HG03342 (cell line): ENCODE measurements at regions not wholly inside any gene's neighbourhood (a gene's known extent, or its start where the extent isn't known, plus 50 kb on each side); places are given as distances from the start of the nearest gene placed in this dataset.

Experiments
- ATAC-seq: cut with Tn5 transposase; IDR thresholded peaks from one replicate; pipeline ENCODE4 v1.9.1; 2021; ENCODE audit warnings: mild to moderate bottlenecking, moderate library complexity; ENCODE audit not compliant: unreplicated experiment

DNA sequence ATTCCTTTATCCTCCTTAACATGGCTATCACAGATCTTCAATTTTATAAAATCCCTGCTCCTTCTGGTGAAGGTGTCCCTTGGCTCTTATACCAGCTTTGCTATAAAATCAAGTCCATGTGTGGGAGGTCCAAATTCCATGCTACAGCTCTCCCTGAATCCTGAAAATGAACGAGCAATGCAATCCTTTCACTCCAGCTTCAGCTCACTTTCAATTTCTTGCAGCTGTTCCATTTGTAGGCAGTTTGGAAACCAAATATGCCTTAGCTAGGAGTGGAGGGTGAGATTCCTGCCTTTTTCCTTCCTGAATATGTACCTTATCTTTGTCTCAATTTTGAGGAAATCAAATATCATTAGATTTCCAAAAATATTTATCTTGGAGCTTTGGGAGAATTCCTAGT, 402.6 kb downstream of the TTLL7 start:
- ATAC-seq: no peak

DNA sequence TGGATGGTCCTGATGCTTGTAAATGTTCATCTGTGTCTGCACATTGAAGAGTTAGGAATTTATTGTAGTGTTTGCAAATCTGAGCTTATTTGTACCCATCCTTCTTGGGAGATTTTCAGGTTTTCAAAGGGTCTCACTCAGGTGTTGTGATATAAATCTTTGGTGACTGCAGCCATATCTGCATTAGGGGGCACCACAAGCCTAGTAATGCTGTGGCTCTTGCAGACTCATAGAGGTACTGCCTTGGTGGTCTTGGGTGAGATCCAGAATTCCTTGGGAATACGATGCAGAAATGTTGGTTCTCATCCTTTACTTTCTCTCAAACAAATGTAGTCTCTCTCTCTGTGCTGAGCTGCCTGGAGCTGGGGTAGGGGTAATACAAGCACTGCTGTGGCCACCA, 405.9 kb downstream of the TTLL7 start:
- ATAC-seq: no peak

DNA sequence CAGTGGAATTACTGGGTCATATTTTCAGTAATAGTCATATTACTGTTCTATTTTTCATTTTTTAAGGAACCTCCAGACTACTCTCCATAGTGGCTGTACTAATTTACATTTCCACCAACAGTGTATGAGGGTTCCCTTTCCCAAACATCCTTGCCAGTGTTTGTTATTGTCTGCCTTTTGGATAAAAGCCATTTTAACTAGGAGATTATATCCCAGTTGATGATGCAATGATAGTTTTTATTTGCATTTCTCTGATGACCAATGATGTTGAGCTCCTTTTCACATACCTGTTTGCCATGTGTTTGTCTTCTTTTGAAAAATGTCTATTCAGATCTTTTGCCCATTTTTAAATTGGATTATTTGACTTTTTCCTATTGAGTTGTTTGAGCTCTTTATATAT, 410.8 kb downstream of the TTLL7 start:
- no peak for ATAC-seq

DNA sequence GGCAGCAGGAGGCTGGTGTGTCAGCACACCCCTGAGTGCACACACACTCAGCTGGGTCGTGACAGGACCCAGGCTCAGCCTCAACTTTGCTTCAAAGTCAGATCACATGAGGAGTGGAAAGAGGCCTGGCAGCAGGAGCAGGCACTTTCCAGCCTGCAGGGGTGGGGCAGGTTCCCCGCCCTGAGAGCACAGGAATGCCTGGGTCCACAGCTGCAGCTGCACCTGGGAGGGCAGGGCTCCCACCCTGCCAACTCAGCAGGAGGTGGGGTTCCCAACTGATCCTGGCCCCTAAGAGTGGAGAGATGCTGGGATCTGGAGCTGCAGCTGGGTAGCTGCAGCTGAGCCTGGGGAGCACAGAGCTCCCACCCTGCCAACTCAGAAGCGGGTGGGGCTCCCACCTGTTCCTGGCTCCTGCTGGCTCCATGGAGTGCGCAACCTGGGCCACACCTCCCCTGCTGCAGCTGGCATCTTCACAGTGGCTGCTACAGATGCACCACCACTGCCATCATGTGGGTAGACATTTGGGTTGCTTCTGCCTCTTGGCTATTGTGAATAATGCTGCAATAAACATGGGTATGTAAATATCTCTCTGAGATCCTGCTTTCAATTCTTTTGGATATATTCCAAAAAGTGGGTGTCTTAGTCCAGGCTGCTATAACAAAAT, 415.4 kb downstream of the TTLL7 start:
- ATAC-seq: no peak

DNA sequence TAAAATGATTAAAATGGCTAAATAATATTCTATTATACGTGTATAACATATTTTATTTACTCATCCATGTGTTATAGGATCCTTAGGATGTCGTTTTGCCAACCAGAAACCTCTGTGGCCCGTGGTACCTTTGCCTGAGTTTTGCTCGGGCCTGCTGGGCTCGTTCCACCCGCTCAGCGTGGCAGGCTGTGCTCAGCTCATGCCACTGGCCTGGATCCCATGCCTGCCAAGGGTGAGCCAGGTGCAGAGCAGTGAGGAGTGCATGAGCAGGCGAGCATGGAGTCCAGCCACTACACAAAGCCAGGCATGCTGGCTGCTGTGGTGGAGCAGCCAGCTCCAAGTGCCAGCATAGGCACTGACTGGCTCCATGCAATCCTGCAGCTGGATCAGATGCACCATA, 417.2 kb downstream of the TTLL7 start:
- ATAC-seq: no peak

DNA sequence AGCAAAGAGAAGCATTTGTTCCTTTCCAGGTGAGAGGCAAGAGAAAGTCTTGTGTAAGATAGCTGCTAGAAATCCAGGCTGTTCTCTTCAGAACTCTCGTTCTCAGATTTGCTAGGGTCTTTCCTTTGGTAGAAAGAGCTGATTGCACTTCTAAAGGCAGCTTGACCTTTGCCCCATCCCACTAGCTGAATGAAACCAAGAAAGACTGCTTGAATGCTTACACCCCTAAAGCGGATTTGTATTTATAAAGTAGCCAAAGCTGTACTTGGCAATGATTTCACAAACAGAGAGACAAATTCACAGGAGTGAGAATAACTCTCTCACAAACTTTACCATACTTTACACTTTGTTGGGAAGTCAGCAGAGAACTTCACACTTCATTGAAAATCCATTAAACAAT, 424.1 kb downstream of the TTLL7 start:
- ATAC-seq: no peak

DNA sequence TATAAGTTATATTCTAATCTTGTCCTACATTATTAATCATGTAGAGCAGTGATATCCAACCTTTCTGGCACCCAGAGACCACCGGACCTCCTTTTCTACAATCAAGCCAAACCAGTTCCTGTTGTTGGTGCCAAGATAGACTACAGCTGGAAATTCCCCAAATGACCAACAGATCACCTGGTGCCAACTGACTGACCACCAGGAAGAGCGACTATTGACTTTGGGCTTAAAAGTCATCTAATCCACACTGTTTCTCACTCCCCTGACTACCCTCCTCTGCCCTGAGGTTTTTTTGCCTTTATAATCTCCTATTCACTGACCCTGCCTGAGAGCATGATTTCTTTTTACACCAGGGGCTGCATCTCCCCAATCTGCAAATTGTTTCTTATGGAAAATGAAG, 425.2 kb downstream of the TTLL7 start:
- ATAC-seq: no peak

DNA sequence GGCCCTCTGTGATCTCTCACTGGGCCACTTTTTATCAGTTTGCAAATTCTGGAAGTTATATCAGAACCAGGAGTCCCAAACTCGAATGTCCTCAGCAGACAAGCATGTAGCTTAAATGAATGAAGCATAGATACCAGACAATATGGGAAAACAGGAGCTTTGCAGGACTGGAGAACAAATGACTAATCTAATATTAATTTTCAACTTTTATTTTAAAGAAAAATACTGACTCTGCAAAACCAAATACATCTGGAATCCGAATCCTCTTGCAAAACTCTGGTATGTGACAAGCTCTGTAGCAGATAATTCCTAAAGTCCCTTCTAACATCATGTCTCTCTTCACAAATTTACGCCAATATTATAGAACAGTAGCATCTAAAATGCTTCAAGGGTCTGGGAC, 427.4 kb downstream of the TTLL7 start:
- no peak for ATAC-seq

DNA sequence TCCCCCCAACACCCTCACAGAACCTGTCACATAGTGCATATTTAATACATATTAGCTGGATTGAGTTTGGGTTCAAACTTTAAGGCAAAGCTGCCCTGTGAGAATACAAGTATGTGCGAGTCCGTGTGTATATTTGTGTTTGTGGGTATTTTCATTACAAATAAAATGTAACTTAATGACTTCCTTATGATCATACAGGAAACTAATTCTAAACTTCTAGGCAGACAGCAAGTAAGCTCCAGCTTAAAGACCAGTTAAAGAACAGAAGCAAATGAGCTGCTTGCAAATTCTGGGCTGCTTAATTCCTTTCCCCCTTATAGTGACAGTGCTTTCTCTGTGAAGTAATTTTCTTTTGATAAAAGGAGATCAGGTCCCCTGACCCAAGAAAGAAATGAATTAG, 437.6 kb downstream of the TTLL7 start:
- ATAC-seq: no peak

DNA sequence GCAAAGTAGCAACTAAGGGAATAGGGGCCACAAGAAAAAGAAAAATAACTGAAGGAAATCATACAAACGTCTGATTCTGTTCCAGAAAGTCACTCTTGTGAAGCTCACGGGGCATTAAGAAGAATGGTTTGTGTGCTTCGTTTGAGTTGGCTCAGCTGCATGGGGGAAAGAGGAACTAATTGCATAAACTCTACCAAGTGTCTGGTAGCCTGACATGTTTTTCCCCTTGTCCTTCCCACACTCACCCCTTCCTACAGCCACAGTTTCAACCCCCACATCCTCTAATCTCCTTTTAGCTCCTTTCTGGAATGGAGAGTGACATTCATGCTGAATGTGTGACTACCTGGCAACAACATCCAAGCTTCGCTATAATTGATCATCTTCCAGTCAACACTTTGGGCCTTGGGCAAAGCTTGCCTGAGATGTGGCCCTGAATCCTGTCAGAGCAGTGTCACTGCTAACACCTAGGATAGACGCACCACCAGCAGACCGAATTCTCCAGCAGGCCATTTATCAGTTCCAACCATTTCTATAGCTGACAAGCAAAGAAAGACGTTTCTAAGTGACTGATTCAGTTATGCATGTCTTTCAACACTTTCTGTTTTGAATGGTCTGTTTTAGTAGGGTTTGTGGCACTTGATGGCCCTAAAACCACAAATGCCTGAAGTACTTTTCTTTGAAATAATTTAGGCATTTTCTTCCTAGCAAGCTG, 439.6 kb downstream of the TTLL7 start:
- ATAC-seq: no peak

DNA sequence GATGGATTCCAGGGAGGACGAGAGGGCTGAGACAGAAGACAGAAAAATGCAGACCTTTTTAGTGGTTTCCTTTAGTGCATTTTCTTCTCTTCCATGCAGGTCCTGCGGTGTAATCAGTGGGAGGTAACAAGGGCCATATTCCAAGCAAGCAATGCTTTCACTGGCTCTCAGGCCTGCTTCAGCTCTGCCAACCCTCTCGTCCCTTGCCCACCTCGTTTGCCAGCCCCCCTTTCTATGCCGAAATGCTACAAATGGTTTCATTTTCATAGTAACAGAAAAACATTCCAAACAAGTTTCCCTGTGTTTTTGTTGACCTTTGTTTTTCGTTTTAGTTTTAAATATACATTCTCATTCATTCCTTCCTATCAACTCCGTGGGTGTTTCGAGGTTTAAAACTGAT, 443.1 kb downstream of the TTLL7 start:
- no peak for ATAC-seq

DNA sequence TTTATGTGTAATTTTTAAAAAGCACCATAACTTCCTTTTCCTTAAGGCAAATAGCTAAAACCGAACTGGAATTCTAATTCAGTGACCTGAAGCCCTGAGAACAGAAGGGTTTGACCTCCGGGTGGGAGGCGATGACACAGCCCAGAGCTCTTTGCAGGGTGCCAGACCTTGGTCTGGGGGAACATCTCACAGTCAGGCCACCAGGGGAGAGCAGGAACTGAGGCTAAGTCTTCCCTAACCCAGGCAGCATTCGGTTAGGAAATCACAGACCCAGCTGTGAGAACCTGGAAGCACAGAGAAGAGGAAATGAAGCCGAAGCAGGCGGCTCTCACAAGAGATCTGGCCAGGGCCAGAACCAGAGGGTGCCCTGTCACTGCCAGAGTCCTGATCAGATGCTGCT, 444.8 kb downstream of the TTLL7 start:
- ATAC-seq: no peak

DNA sequence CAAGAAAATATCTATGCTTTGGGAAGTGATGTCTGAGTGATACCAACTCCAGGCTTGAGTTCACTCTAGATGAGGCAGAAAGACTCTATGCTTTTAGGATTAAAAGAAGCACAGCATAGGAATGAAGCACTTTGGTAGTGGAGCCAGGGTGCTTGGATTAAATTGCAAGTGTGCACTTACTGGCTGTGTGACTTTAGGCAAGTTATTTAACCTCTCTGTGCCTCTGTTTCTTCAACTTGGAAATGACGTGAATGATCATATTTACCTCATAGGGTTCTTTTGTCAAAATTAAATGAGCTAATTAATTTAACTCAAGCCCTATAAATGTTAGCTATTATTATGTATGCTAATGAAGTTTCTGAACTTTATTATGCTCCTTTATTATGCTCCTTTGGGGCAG, 446.1 kb downstream of the TTLL7 start:
- ATAC-seq: no peak

DNA sequence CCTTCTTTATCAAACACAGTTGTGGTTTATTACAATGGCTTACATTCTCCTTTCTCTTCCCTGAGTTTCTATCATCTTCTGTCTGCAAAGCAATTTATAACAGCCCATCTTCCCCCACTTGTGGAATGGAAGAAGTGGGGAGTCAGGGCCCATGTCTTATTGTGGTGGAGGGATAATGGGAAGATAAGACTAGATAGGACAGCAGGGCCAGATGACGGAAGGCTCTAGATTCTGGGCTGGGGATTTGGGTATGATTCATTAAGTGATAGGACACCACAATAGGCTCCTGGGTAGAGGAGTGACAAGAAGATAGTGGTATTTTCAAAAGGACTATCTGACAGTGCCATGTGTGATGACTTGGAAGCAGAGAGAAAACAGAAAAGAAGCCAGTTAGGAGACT, 450.6 kb downstream of the TTLL7 start:
- no peak for ATAC-seq

DNA sequence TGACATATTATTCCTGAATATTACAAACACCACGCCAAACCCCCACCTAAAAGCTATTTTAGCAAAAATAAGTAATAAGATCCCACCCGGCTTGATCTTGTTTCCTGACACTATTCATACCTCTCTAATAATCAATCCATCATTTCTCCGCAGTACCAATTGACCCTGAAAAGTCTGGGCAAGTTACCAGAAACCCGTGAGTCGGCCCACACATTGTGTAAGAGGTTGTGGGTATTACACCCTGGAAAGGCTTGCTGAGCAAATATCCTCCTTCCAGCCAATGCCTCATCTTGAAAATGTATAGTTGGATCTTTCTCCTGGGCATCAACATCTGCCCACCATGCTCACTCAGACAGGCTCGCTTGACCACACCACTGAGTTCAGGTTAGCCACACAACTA, 451.0 kb downstream of the TTLL7 start:
- no peak for ATAC-seq

DNA sequence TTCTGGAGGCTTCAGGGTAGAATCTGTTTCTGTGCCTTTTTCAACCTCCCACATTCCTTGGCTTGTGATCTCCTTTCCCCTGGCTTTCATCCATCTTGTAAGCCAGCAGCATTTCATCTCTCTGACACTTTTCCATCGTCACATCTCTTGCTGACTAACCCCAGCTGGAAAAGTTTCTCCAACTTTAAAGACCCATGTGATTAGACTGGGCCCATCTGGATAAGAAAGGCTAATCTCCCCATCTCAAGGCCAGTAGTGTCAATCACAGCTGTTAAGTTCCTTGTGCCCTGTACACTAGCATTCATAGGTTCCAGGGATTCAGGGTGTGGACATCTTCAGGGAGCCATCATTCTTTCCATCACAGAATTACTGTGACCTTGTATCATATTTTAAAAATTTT, 452.1 kb downstream of the TTLL7 start:
- ATAC-seq: no peak

DNA sequence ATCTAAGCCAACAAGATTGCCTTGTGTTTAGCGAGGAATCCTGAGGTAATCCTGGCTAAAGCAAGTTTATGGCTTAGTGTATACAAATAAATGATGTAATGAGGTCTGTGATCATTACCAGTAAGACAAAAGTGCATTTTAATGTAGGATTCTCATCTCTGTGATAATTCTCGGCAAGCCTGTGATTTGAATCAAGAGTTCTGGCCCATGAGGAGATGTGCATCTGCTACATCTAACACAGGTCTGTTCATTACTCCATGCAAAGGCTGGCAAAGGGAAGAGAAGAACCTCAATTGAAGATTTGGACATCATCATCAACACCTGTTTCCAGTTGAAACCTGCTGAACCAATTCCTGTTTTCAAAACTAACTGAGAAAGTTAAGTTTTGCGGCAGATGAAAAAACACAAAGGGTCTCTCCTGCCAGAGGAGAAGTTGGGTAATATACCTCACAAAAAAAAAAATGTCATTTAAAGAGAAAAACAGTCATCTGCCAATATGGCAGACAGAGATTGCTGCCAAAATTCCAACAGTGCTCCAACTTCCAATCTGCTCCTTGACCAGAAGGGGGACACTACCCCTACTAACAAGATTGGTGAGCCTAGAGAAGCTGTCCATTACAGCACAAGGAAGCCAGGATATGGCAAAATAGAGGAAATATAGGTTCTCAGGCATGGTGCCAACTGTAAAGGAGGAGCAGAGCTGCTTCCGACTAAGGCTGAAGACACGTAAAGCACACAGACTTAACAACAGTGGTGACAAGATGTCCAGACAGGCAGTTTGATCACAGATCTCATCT, 453.7 kb downstream of the TTLL7 start:
- no peak for ATAC-seq

DNA sequence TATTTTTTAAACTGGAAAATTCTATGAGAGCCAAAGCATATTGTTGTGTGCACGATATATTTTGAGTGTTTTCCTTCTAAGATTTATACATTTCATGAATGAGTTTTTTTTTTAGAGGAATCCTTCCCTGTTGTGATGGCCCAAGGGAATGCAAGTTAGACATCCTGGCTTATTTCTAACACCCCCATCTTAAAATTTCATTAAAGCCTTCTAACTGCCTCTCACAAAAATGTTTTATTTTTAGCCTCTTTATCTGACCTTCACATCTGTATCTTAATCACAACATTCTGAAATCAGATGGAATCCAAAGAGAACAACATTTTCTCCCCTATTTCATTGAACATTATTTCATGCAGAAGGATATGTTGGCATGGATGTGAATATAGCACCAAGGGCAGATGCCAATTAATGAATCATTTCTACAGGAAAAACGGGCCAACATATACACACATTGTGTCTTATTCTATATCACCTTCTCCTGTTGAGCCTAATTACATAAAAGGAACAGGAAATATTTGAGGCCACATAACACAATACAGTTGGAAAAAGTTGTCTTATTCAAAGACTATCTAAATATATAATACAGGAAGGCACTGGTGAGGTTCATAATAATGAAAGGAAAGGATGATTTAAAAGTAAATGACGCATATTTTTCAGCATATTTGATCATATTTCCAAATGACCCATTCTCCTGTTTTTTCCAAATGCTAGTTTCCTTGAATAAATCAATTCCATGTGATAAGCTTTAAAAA, 455.5 kb downstream of the TTLL7 start:
- no peak for ATAC-seq

DNA sequence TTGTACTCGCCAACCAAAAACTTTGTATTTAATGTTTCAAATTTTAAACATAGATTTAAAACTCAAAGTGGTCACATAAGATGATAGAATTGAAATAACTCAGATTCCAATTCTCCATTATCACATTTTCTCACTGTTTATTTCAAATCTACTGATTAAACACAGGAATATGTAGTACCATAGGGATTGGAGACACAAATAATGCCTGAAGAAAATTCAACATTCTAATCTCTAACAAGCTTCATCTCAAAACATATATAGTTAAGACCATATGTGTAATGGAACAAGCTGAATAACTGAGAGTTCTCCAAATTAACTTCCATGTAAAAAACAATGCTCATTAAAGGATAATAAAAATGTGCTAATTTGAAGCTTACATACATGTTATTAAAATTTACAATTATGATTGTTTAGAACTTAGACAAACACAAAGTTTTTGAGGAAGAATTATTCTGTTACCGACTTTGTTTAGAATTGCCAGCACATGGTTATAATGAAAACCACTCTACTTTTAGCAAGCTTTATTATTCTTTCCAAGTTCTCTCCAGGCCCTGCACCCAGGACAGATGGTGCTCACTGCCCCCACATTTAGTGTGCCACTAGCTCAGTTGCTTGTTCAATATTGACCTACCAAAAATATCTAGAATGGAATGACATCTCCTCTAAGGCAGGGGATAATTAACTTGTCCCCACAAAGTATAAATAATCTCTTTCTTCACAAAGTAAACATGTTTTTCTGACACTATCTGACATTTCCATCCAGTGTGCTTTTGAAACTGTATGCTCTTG, 467.2 kb downstream of the TTLL7 start:
- no peak for ATAC-seq

DNA sequence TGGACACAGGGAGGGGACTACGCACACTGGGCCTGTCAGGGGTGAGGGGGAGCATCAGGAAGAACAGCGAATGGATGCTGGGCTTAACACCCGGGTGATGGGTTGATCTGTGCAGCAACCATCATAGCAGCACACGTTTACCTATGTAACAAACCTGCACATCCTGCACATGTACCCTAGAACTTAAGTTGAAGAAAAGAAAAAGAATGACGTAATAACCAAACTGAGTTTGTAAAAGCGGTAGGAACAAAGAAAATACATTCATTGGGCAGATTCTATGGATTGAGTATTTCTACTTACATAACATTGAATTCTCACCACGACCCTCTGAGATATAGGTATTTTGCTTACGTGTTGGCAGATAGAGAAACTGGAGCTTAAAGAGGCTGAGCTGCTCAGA, 468.4 kb downstream of the TTLL7 start:
- ATAC-seq: no peak

DNA sequence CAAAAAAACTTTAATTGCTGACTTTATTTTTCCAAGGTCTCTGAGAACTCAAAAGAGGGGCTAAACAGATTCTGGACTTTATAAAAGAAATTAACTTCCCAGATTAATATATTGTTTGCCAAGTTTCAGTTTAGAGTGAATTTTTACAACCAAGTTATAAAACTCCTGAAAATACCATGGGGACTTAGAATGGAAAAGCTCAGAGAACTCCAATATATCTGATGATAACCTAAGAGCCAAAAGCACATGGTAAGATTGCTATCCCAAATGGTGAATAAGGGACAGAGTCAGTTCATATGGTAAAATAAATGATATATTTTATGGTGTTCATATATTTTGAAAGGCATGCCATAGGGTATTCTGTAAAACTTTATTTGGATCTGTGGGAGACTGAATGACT, 470.9 kb downstream of the TTLL7 start:
- ATAC-seq: no peak
